Nephron progenitor cell (in vitro differentiated cells): ENCODE measurements at regions not wholly inside any gene's neighbourhood (a gene's known extent, or its start where the extent isn't known, plus 50 kb on each side); places are given as distances from the start of the nearest gene placed in this dataset.

ENCODE experiments used
- DNase-seq: peaks from one replicate; pipeline ENCODE4 v3.0.0; 2021
- H3K27ac Mint-ChIP-seq: 2 replicates; pipeline ENCODE4 v1.8.0; 2021; ENCODE audit warnings: mild to moderate bottlenecking, moderate library complexity, mixed read lengths
- H3K27me3 Mint-ChIP-seq: 2 replicates; pipeline ENCODE4 v1.8.0; 2021; ENCODE audit warnings: mild to moderate bottlenecking, low read depth, mixed read lengths; ENCODE audit not compliant: poor library complexity
- H3K36me3 Mint-ChIP-seq: 2 replicates; pipeline ENCODE4 v1.8.0; 2021; ENCODE audit warnings: low read depth, mixed read lengths
- H3K4me1 Mint-ChIP-seq: 2 replicates; pipeline ENCODE4 v1.8.0; 2021; ENCODE audit warnings: mixed read lengths
- H3K4me3 Mint-ChIP-seq: 2 replicates; pipeline ENCODE4 v1.8.0; 2021; ENCODE audit warnings: mild to moderate bottlenecking, moderate library complexity, mixed read lengths
- H3K9me3 Mint-ChIP-seq: 2 replicates; pipeline ENCODE4 v1.8.0; 2021; ENCODE audit warnings: mild to moderate bottlenecking, moderate library complexity, mixed read lengths
- TF ChIP-seq, protein P1 (sequence below): fragments of 200-600 bp; sonication (generic); IDR thresholded peaks from 2 replicates; pipeline ENCODE4 v1.5.0; 2021; ENCODE audit warnings: antibody characterized with exemption

DNA sequence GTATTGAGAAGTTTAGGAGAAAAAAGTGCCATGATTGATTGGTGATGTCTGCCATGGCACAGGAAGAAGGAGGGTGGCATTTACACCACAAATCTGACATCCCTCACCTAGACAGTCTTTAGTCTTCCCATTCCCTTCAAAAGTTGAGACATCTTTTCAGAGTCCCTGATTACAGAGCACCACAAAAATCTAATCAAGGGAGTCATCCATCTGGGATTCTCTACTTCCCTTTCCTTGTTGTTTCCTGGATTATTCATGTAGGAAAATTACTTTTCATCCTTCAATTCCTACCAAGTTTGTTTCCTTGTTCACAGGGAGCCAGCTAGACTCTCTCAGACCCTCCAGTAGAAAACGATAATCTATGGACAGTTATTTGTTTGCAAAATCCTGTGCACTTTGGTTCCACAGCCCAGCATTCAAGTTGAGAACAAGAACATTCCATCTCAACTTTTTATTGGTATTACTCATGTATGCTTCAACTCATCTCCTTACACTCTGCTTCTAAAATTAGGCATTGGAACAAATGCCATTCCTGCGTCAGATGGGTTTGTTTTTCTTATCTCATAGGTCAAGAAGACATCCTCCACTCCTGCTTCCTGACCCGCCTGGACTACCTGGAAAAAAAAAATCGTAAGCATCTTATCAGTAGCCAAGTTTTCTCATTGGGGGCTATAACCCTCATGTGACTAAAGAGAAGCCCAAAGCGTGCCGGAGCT is 259.9 kb downstream of the FOXO1 start:
- TF ChIP-seq, protein P1, sequence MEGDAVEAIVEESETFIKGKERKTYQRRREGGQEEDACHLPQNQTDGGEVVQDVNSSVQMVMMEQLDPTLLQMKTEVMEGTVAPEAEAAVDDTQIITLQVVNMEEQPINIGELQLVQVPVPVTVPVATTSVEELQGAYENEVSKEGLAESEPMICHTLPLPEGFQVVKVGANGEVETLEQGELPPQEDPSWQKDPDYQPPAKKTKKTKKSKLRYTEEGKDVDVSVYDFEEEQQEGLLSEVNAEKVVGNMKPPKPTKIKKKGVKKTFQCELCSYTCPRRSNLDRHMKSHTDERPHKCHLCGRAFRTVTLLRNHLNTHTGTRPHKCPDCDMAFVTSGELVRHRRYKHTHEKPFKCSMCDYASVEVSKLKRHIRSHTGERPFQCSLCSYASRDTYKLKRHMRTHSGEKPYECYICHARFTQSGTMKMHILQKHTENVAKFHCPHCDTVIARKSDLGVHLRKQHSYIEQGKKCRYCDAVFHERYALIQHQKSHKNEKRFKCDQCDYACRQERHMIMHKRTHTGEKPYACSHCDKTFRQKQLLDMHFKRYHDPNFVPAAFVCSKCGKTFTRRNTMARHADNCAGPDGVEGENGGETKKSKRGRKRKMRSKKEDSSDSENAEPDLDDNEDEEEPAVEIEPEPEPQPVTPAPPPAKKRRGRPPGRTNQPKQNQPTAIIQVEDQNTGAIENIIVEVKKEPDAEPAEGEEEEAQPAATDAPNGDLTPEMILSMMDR = no peak
- Mint-ChIP-seq H3K27me3 (peaks cover 6% of the 10 kb centered on the region), H3K4me1 (peaks cover 29% of the 10 kb centered on the region), H3K9me3 (peaks cover 10% of the 10 kb centered on the region), H3K36me3 (no peaks in the 10 kb centered on the region), H3K27ac (no peak overlapping the region), H3K4me3 (no peak overlapping the region)
- no peak for DNase-seq

DNA sequence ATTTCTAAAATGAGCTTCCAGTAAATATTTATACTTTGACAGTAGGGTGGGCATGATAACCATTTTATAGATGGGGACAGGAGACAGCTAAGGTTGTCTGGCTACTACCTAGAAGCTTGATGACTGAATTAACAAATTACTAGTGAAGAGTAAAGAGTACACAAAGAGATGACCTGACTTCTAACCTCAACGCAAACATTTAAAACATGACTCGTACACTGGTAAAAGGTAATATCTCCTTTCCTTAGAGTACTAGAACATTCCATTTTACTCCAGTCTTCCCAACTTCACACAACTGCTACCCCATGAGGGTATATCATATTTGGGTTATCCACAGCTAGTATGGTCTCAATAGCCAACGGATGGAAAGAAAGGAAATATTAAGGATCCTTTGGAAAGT is 258.9 kb downstream of the FOXO1 start:
- no peaks in the 10 kb centered on the region for H3K36me3 Mint-ChIP-seq
- H3K4me3 Mint-ChIP-seq = no peak overlapping the region
- peaks cover 6% of the 10 kb centered on the region for H3K27me3 Mint-ChIP-seq
- no peak overlapping the region for H3K27ac Mint-ChIP-seq
- no peak for DNase-seq
- H3K9me3 Mint-ChIP-seq = peaks cover 10% of the 10 kb centered on the region
- TF ChIP-seq, protein P1 = no peak
- peaks cover 19% of the 10 kb centered on the region for H3K4me1 Mint-ChIP-seq

DNA sequence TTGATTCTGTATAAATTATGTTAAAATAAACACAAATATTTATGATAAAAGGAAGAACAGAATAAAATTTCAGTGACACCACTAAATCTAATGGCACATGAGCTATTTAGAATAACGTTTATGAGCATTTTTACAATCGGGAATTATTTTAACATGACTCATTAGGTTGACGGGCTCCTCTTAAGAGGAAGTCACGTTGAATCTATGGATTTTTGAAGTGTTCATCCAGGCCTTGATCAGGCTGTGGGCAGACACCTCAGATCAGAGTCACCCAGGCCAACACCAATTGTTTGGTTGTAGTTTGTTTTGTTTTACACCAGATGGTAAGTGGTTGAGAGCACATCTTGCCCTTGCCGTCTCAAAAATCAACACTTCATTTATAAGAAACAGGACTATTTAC is 257.8 kb downstream of the FOXO1 start:
- TF ChIP-seq, protein P1 = no peak
- no peaks in the 10 kb centered on the region for H3K36me3 Mint-ChIP-seq
- peaks cover 6% of the 10 kb centered on the region for H3K27me3 Mint-ChIP-seq
- DNase-seq = no peak
- H3K4me1 Mint-ChIP-seq = peaks cover 9% of the 10 kb centered on the region
- H3K27ac Mint-ChIP-seq = no peak overlapping the region
- H3K9me3 Mint-ChIP-seq = peaks cover 10% of the 10 kb centered on the region
- no peak overlapping the region for H3K4me3 Mint-ChIP-seq

DNA sequence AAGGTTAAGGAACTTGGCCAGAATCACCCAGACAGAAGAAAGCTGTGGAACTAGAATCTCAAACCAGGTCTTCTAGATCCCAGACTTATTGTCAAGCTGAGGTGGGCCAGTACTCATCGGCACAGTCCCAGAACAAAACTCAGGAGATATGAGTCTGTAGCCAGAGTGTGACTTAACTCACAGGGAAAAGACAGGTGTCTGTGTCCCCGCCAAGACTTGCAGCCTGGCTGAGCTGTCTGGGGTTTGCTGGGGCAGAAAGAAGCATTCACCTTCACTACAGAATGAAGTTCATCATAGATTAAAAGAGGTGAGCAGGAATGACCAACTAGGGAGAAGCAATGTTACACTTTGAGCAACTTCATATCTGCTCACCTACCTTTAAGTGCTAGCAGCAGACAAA is 257.2 kb downstream of the FOXO1 start:
- DNase-seq = no peak
- H3K27ac Mint-ChIP-seq = no peak overlapping the region
- H3K4me1 Mint-ChIP-seq = peaks cover 5% of the 10 kb centered on the region
- no peak overlapping the region for H3K4me3 Mint-ChIP-seq
- H3K9me3 Mint-ChIP-seq = peaks cover 10% of the 10 kb centered on the region
- TF ChIP-seq, protein P1 = no peak
- H3K27me3 Mint-ChIP-seq = peaks cover 6% of the 10 kb centered on the region
- H3K36me3 Mint-ChIP-seq = no peaks in the 10 kb centered on the region

DNA sequence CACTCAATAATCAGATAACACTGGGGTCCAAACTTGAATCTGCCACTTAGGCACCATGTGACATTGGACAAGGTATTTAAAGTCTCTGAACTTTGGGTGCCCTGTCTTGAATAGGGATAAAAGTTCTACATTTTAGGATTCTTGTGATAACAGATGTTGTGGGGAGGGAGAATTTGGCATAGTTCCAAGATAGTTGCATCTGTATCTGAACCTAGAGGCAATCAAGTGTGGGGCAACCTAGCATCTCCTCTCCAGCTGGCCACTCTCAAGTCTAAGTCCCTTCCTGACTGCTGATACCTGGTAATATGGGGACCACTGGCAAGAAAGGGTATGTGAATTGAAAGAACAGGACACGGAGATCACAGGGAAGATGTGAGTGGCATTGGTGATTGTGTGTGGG is 256.1 kb downstream of the FOXO1 start:
- no peak overlapping the region for H3K27ac Mint-ChIP-seq
- H3K4me3 Mint-ChIP-seq = no peak overlapping the region
- H3K9me3 Mint-ChIP-seq = peaks cover 10% of the 10 kb centered on the region
- H3K36me3 Mint-ChIP-seq = no peaks in the 10 kb centered on the region
- H3K4me1 Mint-ChIP-seq = no peaks in the 10 kb centered on the region
- DNase-seq = no peak
- H3K27me3 Mint-ChIP-seq = peaks cover 3% of the 10 kb centered on the region
- TF ChIP-seq, protein P1 = no peak

DNA sequence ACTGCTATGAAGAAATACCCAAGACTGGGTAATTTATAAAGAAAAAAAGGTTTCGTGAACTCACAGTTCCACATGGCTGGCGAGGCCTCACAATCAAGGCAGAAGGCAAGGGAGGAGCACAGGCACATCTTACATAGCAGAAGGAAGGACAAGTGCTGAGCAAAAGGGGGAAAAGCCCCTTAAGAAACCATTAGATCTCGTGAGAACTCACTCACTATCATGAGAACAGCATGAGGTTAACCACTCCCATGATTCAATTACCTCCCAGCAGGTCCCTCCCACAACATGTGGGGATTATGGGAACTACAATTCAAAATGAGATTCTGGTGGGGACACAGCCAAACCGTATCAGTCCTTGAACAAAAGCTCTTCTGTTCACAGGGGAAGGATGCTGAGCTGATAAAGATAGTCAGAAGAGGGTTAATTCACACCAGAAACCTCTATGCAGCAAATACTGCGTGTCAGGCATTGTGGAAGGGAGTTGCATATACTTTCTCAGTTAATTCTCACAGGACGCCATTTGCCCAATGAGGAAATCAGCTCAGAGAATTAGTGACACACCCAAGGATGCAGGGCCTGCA is 246.2 kb downstream of the FOXO1 start:
- Mint-ChIP-seq H3K27ac (no peak overlapping the region), H3K9me3 (peaks cover 32% of the 10 kb centered on the region), H3K27me3 (peaks cover 3% of the 10 kb centered on the region), H3K4me1 (no peaks in the 10 kb centered on the region), H3K4me3 (no peak overlapping the region), H3K36me3 (no peaks in the 10 kb centered on the region)
- TF ChIP-seq, protein P1 = no peak
- no peak for DNase-seq
